GM19023 (cell line): ENCODE measurements at regions not wholly inside any gene's neighbourhood (a gene's known extent, or its start where the extent isn't known, plus 50 kb on each side); places are given as distances from the start of the nearest gene placed in this dataset.
A peak's percentile ranks its signal among the peaks of the same experiment; 100 is the strongest.
"Not testable (repeated sequence)": the region's sequence is repeated elsewhere in the genome, so short reads cannot be mapped to it uniquely, and the experiment has no call there.

Experiments used
- ATAC-seq: cut with Tn5 transposase; IDR thresholded peaks from one replicate; pipeline ENCODE4 v1.9.1; 2021; ENCODE audit warnings: mild to moderate bottlenecking, moderate library complexity; ENCODE audit not compliant: unreplicated experiment

- ATAC-seq: peak; percentile 89
Observed at GRCh38 chr10:118423800-118424442, 81.8 kb upstream of the FAM204A start.

GRCh38 chr10:118422241-118422640 is 80.1 kb upstream of the FAM204A start:
- ATAC-seq: no peak

- ATAC-seq: not testable (repeated sequence)
Observed at GRCh38 chr10:118420049-118420448, 77.9 kb upstream of the FAM204A start.

GRCh38 chr10:118412932-118413331 is 70.8 kb upstream of the FAM204A start:
- ATAC-seq: no peak

GRCh38 chr10:118412132-118412760 is 70.1 kb upstream of the FAM204A start:
- ATAC-seq: no peak

- ATAC-seq: no peak
Observed at GRCh38 chr10:118409295-118409694, 67.2 kb upstream of the FAM204A start.

GRCh38 chr10:118408181-118408580 is 66.1 kb upstream of the FAM204A start:
- ATAC-seq: no peak

- no peak for ATAC-seq
Observed at GRCh38 chr10:118407777-118408176, 65.7 kb upstream of the FAM204A start.

- ATAC-seq: no peak
Observed at GRCh38 chr10:118407026-118407425, 64.9 kb upstream of the FAM204A start.

- no peak for ATAC-seq
Observed at GRCh38 chr10:118405928-118406327, 63.8 kb upstream of the FAM204A start.

GRCh38 chr10:118403967-118404366 is 61.8 kb upstream of the FAM204A start:
- ATAC-seq: no peak

- ATAC-seq: no peak
Observed at GRCh38 chr10:118401708-118402193, 59.6 kb upstream of the FAM204A start.

- ATAC-seq: no peak
Observed at GRCh38 chr10:118397391-118397790, 55.3 kb upstream of the FAM204A start.

GRCh38 chr10:118395947-118396346 is 53.8 kb upstream of the FAM204A start:
- ATAC-seq: no peak

- no peak for ATAC-seq
Observed at GRCh38 chr10:118394301-118395200, 52.4 kb upstream of the FAM204A start.

- no peak for ATAC-seq
Observed at GRCh38 chr10:118392761-118393160, 50.6 kb upstream of the FAM204A start.
